Trophoblast cell (in vitro differentiated cells and primary cell): ENCODE measurements at regions not wholly inside any gene's neighbourhood (a gene's known extent, or its start where the extent isn't known, plus 50 kb on each side); places are given as distances from the start of the nearest gene placed in this dataset.

Source experiments
- DNase-seq, 2 donors: peaks; one replicate each; pipeline ENCODE4 v3.0.0-alpha.2; 2016
- H2AFZ ChIP-seq: 2 replicates; pipeline ENCODE4 v1.6.1; 2013; ENCODE audit warnings: low read length, moderate library complexity, mild to moderate bottlenecking; ENCODE audit not compliant: insufficient read depth, poor library complexity
- H2AK5ac ChIP-seq: 2 replicates; pipeline ENCODE4 v1.6.1; 2013; ENCODE audit warnings: mild to moderate bottlenecking, low read length
- H2BK120ac ChIP-seq: 2 replicates; pipeline ENCODE4 v1.6.1; 2013; ENCODE audit warnings: low read length, mild to moderate bottlenecking, moderate library complexity; ENCODE audit not compliant: insufficient read depth, poor library complexity
- H2BK12ac ChIP-seq: 2 replicates; pipeline ENCODE4 v1.6.1; 2013; ENCODE audit warnings: mild to moderate bottlenecking, low read length, moderate library complexity
- H2BK5ac ChIP-seq: 2 replicates; pipeline ENCODE4 v1.6.1; 2013; ENCODE audit warnings: low read length, low read depth, moderate library complexity, mild to moderate bottlenecking; ENCODE audit not compliant: poor library complexity
- H3K14ac ChIP-seq: 2 replicates; pipeline ENCODE4 v1.6.1; 2013; ENCODE audit warnings: mild to moderate bottlenecking, low read length
- H3K18ac ChIP-seq: 2 replicates; pipeline ENCODE4 v1.6.1; 2013; ENCODE audit warnings: mild to moderate bottlenecking, low read length
- H3K23ac ChIP-seq: 2 replicates; pipeline ENCODE4 v1.6.1; 2013; ENCODE audit warnings: low read length
- H3K27ac ChIP-seq: 2 replicates; pipeline ENCODE4 v1.5.1; 2013; ENCODE audit warnings: low read depth, mild to moderate bottlenecking, inconsistent platforms, low read length, moderate library complexity
- H3K27me3 ChIP-seq: 2 replicates; pipeline ENCODE4 v1.6.1; 2013; ENCODE audit warnings: inconsistent platforms, mild to moderate bottlenecking, low read length, moderate library complexity; ENCODE audit not compliant: insufficient read depth
- H3K36me3 ChIP-seq, 2 experiments: 1 replicate in 1 of 2; 2 replicates in 1 of 2; pipeline ENCODE4 v1.6.1; 2013; ENCODE audit warnings: low read length in 2 of 2, mild to moderate bottlenecking in 2 of 2, moderate library complexity in 1 of 2; ENCODE audit not compliant: insufficient read depth in 2 of 2, control insufficient read depth in 1 of 2
- H3K4ac ChIP-seq: 2 replicates; pipeline ENCODE4 v1.6.1; 2013; ENCODE audit warnings: low read depth, mild to moderate bottlenecking, low read length, moderate library complexity
- H3K4me1 ChIP-seq, 2 experiments: 1 replicate in 1 of 2; 2 replicates in 1 of 2; pipeline ENCODE4 v1.6.1; 2013; ENCODE audit warnings: low read length in 2 of 2, mild to moderate bottlenecking in 2 of 2, moderate library complexity in 1 of 2; ENCODE audit not compliant: insufficient read depth in 2 of 2, control insufficient read depth in 1 of 2
- H3K4me2 ChIP-seq: 2 replicates; pipeline ENCODE4 v1.6.1; 2013; ENCODE audit warnings: inconsistent platforms, mild to moderate bottlenecking, low read length, moderate library complexity
- H3K4me3 ChIP-seq: 2 replicates; pipeline ENCODE4 v1.5.1; 2013; ENCODE audit warnings: mild to moderate bottlenecking, low read depth, low read length, inconsistent platforms
- H3K79me1 ChIP-seq: one replicate; pipeline ENCODE4 v1.6.1; 2013; ENCODE audit warnings: low read length
- H3K79me2 ChIP-seq: 2 replicates; pipeline ENCODE4 v1.6.1; 2013; ENCODE audit warnings: low read length, mild to moderate bottlenecking; ENCODE audit not compliant: control insufficient read depth, insufficient read depth, poor library complexity
- H3K9ac ChIP-seq: 2 replicates; pipeline ENCODE4 v1.6.1; 2013; ENCODE audit warnings: mild to moderate bottlenecking, low read length
- H3K9me3 ChIP-seq: 2 replicates; pipeline ENCODE4 v1.6.1; 2013; ENCODE audit warnings: low read depth, mild to moderate bottlenecking, control low read depth, inconsistent platforms, low read length; ENCODE audit not compliant: insufficient read depth
- H4K12ac ChIP-seq: 2 replicates; pipeline ENCODE4 v1.6.1; 2013; ENCODE audit warnings: low read depth, mild to moderate bottlenecking, low read length, moderate library complexity
- H4K8ac ChIP-seq: 2 replicates; pipeline ENCODE4 v1.6.1; 2013; ENCODE audit warnings: low read depth, mild to moderate bottlenecking, low read length, moderate library complexity
- H4K91ac ChIP-seq: one replicate; pipeline ENCODE4 v1.6.1; 2013; ENCODE audit warnings: low read depth, mild to moderate bottlenecking, low read length, moderate library complexity
- WGBS: extraction: QIAGEN DNeasy Blood & Tissue Kit; methylation state at CpG from one replicate; pipeline ENCODE4 v1.1.7; 2013; ENCODE audit warnings: missing lambda C conversion rate; ENCODE audit not compliant: insufficient read length, insufficient coverage; ENCODE audit errors: extremely low coverage; 5-methylcytosine and 5-hydroxymethylcytosine counted together

- no peak overlapping the region for H4K8ac ChIP-seq
- no peaks in the 10 kb centered on the region for H3K4me1 ChIP-seq
- H4K91ac ChIP-seq = no peak overlapping the region
- H3K9ac ChIP-seq = no peak overlapping the region
- no peak overlapping the region for H2BK120ac ChIP-seq
- no peaks in the 10 kb centered on the region for H3K79me1 ChIP-seq
- no peak overlapping the region for H2BK5ac ChIP-seq
- H3K4me2 ChIP-seq = no peak overlapping the region
- no peak overlapping the region for H3K4me3 ChIP-seq
- no peak overlapping the region for H3K27ac ChIP-seq
- H2BK12ac ChIP-seq = no peak overlapping the region
- H2AFZ ChIP-seq = no peak overlapping the region
- H3K4ac ChIP-seq = no peak overlapping the region
- WGBS = no CpG with 5 or more reads among the region's 5 CpGs
- no peak overlapping the region for H3K23ac ChIP-seq
- H2AK5ac ChIP-seq = no peak overlapping the region
- DNase-seq = peak in 1 of 2 donors; percentile 30
- no peaks in the 10 kb centered on the region for H3K9me3 ChIP-seq
- no peak overlapping the region for H3K14ac ChIP-seq
- no peak overlapping the region for H4K12ac ChIP-seq
- no peaks in the 10 kb centered on the region for H3K27me3 ChIP-seq
- no peaks in the 10 kb centered on the region for H3K36me3 ChIP-seq
- H3K18ac ChIP-seq = no peak overlapping the region
- no peaks in the 10 kb centered on the region for H3K79me2 ChIP-seq
Observed at GRCh38 chr9:7984692-7985091, 185.1 kb upstream of the DMAC1 start.

GRCh38 chr9:7984203-7984602 lies 184.6 kb upstream of the DMAC1 start:
- Histone ChIP-seq H3K4me1 (no peaks in the 10 kb centered on the region), H2BK12ac (no peak overlapping the region), H3K36me3 (no peaks in the 10 kb centered on the region), H3K79me1 (no peaks in the 10 kb centered on the region), H3K4me3 (no peak overlapping the region), H4K12ac (no peak overlapping the region), H3K27me3 (no peaks in the 10 kb centered on the region), H2BK120ac (no peak overlapping the region), H2AK5ac (no peak overlapping the region), H4K8ac (no peak overlapping the region), H4K91ac (no peak overlapping the region), H2AFZ (no peak overlapping the region), H3K9me3 (no peaks in the 10 kb centered on the region), H3K23ac (no peak overlapping the region), H3K4me2 (no peak overlapping the region), H3K9ac (no peak overlapping the region), H3K79me2 (no peaks in the 10 kb centered on the region), H3K27ac (no peak overlapping the region), H3K14ac (no peak overlapping the region), H2BK5ac (no peak overlapping the region), H3K4ac (no peak overlapping the region), H3K18ac (no peak overlapping the region)
- no CpG with 5 or more reads among the region's 2 CpGs for WGBS
- DNase-seq = no peak

- no peak for DNase-seq
- H3K9me3 ChIP-seq = no peaks in the 10 kb centered on the region
- H2AK5ac ChIP-seq = no peak overlapping the region
- no peak overlapping the region for H2AFZ ChIP-seq
- H3K27me3 ChIP-seq = no peaks in the 10 kb centered on the region
- WGBS = no CpG with 5 or more reads among the region's 5 CpGs
- H3K79me1 ChIP-seq = no peaks in the 10 kb centered on the region
- H3K23ac ChIP-seq = no peak overlapping the region
- H3K14ac ChIP-seq = no peak overlapping the region
- no peak overlapping the region for H2BK120ac ChIP-seq
- H3K27ac ChIP-seq = no peak overlapping the region
- H3K36me3 ChIP-seq = no peaks in the 10 kb centered on the region
- H2BK5ac ChIP-seq = no peak overlapping the region
- H3K9ac ChIP-seq = no peak overlapping the region
- H4K12ac ChIP-seq = no peak overlapping the region
- no peaks in the 10 kb centered on the region for H3K4me1 ChIP-seq
- H2BK12ac ChIP-seq = no peak overlapping the region
- no peaks in the 10 kb centered on the region for H3K79me2 ChIP-seq
- no peak overlapping the region for H3K4me2 ChIP-seq
- no peak overlapping the region for H3K18ac ChIP-seq
- H3K4ac ChIP-seq = no peak overlapping the region
- H4K8ac ChIP-seq = no peak overlapping the region
- no peak overlapping the region for H4K91ac ChIP-seq
- H3K4me3 ChIP-seq = no peak overlapping the region
Observed at GRCh38 chr9:7983490-7983889, 183.9 kb upstream of the DMAC1 start.

GRCh38 chr9:7982907-7983306 lies 183.3 kb upstream of the DMAC1 start:
- Histone ChIP-seq H3K23ac (no peak overlapping the region), H3K4ac (no peak overlapping the region), H3K27ac (no peak overlapping the region), H3K9me3 (no peaks in the 10 kb centered on the region), H3K79me1 (no peaks in the 10 kb centered on the region), H3K4me3 (no peak overlapping the region), H3K4me1 (no peaks in the 10 kb centered on the region), H2AK5ac (no peak overlapping the region), H3K36me3 (no peaks in the 10 kb centered on the region), H3K9ac (no peak overlapping the region), H3K27me3 (no peaks in the 10 kb centered on the region), H2BK5ac (no peak overlapping the region), H3K4me2 (no peak overlapping the region), H4K91ac (no peak overlapping the region), H2BK12ac (no peak overlapping the region), H2BK120ac (no peak overlapping the region), H3K79me2 (no peaks in the 10 kb centered on the region), H4K8ac (no peak overlapping the region), H3K14ac (no peak overlapping the region), H2AFZ (no peak overlapping the region), H3K18ac (no peak overlapping the region), H4K12ac (no peak overlapping the region)
- no CpG with 5 or more reads among the region's 4 CpGs for WGBS
- no peak for DNase-seq
